ENCODE measurements at regions not wholly inside any gene's neighbourhood (a gene's known extent, or its start where the extent isn't known, plus 50 kb on each side); places are given as distances from the start of the nearest gene placed in this dataset.

DNA sequence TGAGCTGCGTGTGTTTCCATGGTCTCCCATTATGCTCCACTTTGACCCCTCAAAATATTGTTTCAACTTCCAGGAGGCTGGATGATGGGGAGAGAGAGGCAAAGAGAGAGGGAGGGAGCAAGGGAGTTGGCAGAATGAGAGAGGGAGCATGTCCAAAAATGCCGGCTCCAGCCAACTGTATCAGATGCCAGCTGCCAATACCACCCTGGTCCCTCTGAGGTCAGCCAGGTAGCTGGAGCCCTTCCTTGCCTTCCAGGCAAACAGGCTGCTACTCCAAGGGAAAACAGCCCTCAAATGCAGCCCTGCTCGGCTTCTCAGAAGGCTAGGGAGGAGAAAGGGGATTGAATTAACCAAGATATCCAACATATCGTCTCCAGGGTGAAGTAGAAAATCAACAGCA lies 440.0 kb downstream of the TSHZ3 start:
- H3K27ac ChIP-seq = no peak overlapping the region
- WGBS, 2 donors (ENCODE audit: low coverage in 1 of 2) = 82 to 100% methylated on average over 1 to 2 of the region's 4 CpGs

DNA sequence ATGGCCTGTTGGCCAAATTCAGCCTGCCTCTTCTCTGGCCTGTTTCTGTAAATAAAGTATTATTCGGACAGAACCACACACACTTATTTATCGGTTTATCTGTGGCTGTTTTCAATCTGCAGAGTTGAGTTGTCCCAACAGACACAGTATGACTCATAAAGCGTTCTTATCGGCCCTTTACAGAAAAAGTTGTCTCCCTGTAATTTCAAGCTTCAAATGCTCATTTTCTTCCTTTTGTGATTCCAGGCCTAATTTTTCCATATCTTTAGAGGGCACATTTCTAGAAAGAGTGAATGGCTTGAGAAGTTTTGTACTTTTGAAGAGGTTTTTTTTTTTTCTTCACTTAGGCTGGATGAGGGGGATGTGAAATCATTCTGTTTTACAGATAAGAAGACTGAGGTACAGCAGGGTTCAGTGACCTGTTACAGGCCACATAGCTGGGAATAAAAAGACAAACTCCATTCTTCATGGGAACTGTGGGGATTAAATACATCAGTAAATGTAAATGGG lies 440.9 kb downstream of the TSHZ3 start:
- H3K9me3 ChIP-seq = no peaks in the 10 kb centered on the region
- ATAC-seq = no peak
- H3K27me3 ChIP-seq = peaks cover 4% of the 10 kb centered on the region
- no peak overlapping the region for H3K4me3 ChIP-seq
- no peak overlapping the region for H3K27ac ChIP-seq
- WGBS, 2 donors (ENCODE audit: low coverage in 1 of 2) = 68 to 92% methylated on average over 4 of the region's 4 CpGs
- H3K36me3 ChIP-seq = no peaks in the 10 kb centered on the region
- no peaks in the 10 kb centered on the region for H3K4me1 ChIP-seq
- TF ChIP-seq POLR2A (IDR thresholded peaks at IDR 0.05) (no peak), EP300 (IDR thresholded peaks at IDR 0.05) (no peak), POLR2AphosphoS5 (IDR thresholded peaks at IDR 0.05) (no peak)
- TF ChIP-seq, protein P1, sequence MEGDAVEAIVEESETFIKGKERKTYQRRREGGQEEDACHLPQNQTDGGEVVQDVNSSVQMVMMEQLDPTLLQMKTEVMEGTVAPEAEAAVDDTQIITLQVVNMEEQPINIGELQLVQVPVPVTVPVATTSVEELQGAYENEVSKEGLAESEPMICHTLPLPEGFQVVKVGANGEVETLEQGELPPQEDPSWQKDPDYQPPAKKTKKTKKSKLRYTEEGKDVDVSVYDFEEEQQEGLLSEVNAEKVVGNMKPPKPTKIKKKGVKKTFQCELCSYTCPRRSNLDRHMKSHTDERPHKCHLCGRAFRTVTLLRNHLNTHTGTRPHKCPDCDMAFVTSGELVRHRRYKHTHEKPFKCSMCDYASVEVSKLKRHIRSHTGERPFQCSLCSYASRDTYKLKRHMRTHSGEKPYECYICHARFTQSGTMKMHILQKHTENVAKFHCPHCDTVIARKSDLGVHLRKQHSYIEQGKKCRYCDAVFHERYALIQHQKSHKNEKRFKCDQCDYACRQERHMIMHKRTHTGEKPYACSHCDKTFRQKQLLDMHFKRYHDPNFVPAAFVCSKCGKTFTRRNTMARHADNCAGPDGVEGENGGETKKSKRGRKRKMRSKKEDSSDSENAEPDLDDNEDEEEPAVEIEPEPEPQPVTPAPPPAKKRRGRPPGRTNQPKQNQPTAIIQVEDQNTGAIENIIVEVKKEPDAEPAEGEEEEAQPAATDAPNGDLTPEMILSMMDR (IDR thresholded peaks at IDR 0.05) = no peak

More for the DNA sequence above, 440.0 kb downstream of the TSHZ3 start:
- Histone ChIP-seq H3K36me3 (no peaks in the 10 kb centered on the region), H3K27me3 (peaks cover 4% of the 10 kb centered on the region), H3K4me3 (no peak overlapping the region), H3K9me3 (no peaks in the 10 kb centered on the region), H3K4me1 (no peaks in the 10 kb centered on the region)
- ATAC-seq = no peak
- TF ChIP-seq POLR2A (IDR thresholded peaks at IDR 0.05) = no peak
- TF ChIP-seq EP300 (IDR thresholded peaks at IDR 0.05) = no peak
- no peak for TF ChIP-seq POLR2AphosphoS5 (IDR thresholded peaks at IDR 0.05)
- TF ChIP-seq, protein P1 (IDR thresholded peaks at IDR 0.05) = no peak

DNA sequence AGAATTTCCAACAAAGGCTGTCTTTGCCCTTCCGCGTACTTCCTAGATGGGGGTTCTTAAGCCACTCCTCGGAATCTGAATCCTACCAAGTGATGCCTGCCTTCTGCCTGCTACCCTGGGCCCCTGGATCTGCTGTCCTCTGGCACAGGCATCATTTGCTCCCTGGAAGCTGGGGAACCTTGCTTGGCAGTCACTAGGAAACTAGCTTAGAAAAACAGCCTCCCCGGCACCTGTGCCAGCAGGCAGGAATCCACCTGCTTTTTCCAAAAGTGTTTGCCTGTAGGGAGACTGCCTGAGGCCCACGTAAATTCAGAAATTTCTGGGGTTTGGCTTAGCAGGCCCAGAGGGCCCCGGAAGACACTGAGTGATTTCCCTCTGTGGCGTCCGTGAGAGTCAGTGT lies 442.4 kb downstream of the TSHZ3 start:
- 88% methylated on average over 8 of the region's 8 CpGs; no CpG with 5 or more reads in 1 of the 2 donors for WGBS, 2 donors (ENCODE audit: low coverage in 1 of 2)
- Histone ChIP-seq H3K27ac (no peak overlapping the region), H3K4me3 (no peak overlapping the region), H3K4me1 (no peaks in the 10 kb centered on the region), H3K27me3 (no peaks in the 10 kb centered on the region), H3K36me3 (no peaks in the 10 kb centered on the region), H3K9me3 (no peaks in the 10 kb centered on the region)
- TF ChIP-seq POLR2AphosphoS5 (IDR thresholded peaks at IDR 0.05) (no peak), POLR2A (IDR thresholded peaks at IDR 0.05) (no peak), EP300 (IDR thresholded peaks at IDR 0.05) (no peak)
- ATAC-seq = no peak

DNA sequence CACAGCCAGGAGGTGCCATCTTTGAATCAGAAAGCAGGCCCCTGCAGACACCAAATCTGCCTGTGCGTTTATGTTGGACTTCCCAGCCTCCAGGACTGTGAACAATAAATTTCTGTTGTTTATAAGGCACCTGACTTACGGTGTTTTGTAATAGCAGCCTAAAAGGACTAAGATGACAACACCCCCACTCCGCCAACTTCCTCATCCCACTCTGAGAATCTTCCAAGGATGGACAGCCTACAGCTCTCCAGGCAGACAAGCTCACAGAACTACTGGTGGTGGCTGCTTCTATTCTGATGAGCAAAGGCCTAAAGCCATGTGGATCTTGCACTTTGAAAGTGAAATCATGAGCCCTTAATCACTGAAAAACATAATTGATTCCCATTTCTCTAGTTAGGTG lies 449.2 kb downstream of the TSHZ3 start:
- WGBS, 2 donors (ENCODE audit: low coverage in 1 of 2) = 93 to 100% methylated on average over 1 to 2 of the region's 3 CpGs
- H3K4me3 ChIP-seq = no peak overlapping the region
- TF ChIP-seq, protein P1 (IDR thresholded peaks at IDR 0.05) = no peak
- TF ChIP-seq POLR2A (IDR thresholded peaks at IDR 0.05) (no peak), EP300 (IDR thresholded peaks at IDR 0.05) (no peak), POLR2AphosphoS5 (IDR thresholded peaks at IDR 0.05) (no peak)
- no peaks in the 10 kb centered on the region for H3K4me1 ChIP-seq
- H3K36me3 ChIP-seq = no peaks in the 10 kb centered on the region
- no peaks in the 10 kb centered on the region for H3K9me3 ChIP-seq
- H3K27me3 ChIP-seq = no peaks in the 10 kb centered on the region
- no peak overlapping the region for H3K27ac ChIP-seq
- ATAC-seq = no peak

DNA sequence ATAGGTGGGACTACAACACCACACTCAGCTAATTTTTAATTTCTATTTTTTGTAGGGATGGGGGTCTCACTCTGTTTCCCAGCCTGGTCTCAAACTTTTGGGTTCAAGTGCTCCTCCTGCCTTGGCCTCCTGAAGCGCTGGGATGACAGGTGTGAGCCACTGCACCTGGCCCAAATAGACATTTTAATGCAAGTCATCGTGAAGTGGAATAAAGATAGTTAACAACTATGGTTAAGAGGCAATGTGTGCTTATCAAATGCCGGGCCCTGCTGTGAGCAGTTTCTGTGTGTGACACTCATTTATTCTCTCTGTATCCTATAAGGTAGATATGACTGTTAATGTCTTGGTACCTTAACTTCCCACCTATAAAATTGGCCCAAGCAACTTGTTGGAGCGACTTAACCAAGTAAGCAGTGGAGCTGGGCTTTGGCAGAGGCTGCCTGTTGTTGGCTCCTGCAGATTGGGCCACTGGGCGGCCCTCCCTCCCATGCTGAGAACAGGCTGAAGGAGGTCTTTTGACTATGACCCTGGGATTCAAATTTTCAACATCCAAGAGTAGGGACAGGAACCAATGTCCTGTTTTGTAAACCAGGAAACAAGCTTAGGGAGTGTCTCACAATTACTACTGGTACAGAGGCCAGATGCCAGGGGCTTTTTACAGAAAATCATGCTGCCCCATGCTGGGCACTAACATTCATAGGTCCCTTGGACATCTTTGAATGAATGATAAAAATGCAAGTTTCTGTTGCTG lies 450.7 kb downstream of the TSHZ3 start:
- no peak for ATAC-seq
- Histone ChIP-seq H3K4me1 (no peaks in the 10 kb centered on the region), H3K36me3 (no peaks in the 10 kb centered on the region), H3K27me3 (no peaks in the 10 kb centered on the region), H3K4me3 (no peak overlapping the region), H3K9me3 (no peaks in the 10 kb centered on the region), H3K27ac (no peak overlapping the region)
- TF ChIP-seq POLR2AphosphoS5 (IDR thresholded peaks at IDR 0.05) = no peak
- no peak for TF ChIP-seq EP300 (IDR thresholded peaks at IDR 0.05)
- TF ChIP-seq POLR2A (IDR thresholded peaks at IDR 0.05) = no peak
- TF ChIP-seq, protein P1 (IDR thresholded peaks at IDR 0.05) = no peak
- 67 to 75% methylated on average over 1 to 2 of the region's 5 CpGs for WGBS, 2 donors (ENCODE audit: low coverage in 1 of 2)

Data from gastroesophageal sphincter (tissue), 4 donors.